HEK293T (cell line): ENCODE measurements at regions not wholly inside any gene's neighbourhood (a gene's known extent, or its start where the extent isn't known, plus 50 kb on each side); places are given as distances from the start of the nearest gene placed in this dataset.

Experiments used
- CTBP1 ChIP-seq: fragments of 450-650 bp; IDR thresholded peaks from 2 replicates; pipeline ENCODE4 v1.6.1; 2016; ENCODE audit warnings: borderline replicate concordance
- L3MBTL2 ChIP-seq: fragments of 450-650 bp; conservative IDR thresholded peaks from 2 replicates; pipeline ENCODE4 v1.6.1; 2016; ENCODE audit warnings: mild to moderate bottlenecking
- SP1 ChIP-seq: fragments of 450-650 bp; IDR thresholded peaks from 2 replicates; pipeline ENCODE4 v1.6.1; 2017

- TF ChIP-seq CTBP1 (no peak), SP1 (no peak), L3MBTL2 (no peak)
These were observed 306.2 kb upstream of the CNTN4 start for GRCh38 chr3:1792466-1792865.
